Cardiac muscle cell (in vitro differentiated cells and primary cell): ENCODE measurements at regions not wholly inside any gene's neighbourhood (a gene's known extent, or its start where the extent isn't known, plus 50 kb on each side); places are given as distances from the start of the nearest gene placed in this dataset.
"Not testable (repeated sequence)": the region's sequence is repeated elsewhere in the genome, so short reads cannot be mapped to it uniquely, and the experiment has no call there.

ENCODE experiments used
- DNase-seq, 2 donors: peaks; one replicate each; pipeline versions ENCODE4 v3.0.0 to v3.0.0-alpha.2; 2010 to 2017; ENCODE audit warnings: low read depth in 1 of 2, low spot score in 1 of 2
- H3K27ac ChIP-seq: fragments of 200-600 bp; sonication (generic); 2 replicates; pipeline ENCODE4 v1.5.1; 2016
- H3K27me3 ChIP-seq: fragments of 200-600 bp; sonication (generic); 2 replicates; pipeline ENCODE4 v1.6.0; 2016; ENCODE audit warnings: control low read depth
- H3K36me3 ChIP-seq: fragments of 200-600 bp; sonication (generic); 2 replicates; pipeline ENCODE4 v1.5.1; 2016; ENCODE audit warnings: control low read depth
- H3K4me1 ChIP-seq: fragments of 200-600 bp; sonication (generic); 2 replicates; pipeline ENCODE4 v1.8.1; 2017; ENCODE audit warnings: low read depth, mild to moderate bottlenecking, mixed run types
- H3K4me3 ChIP-seq: fragments of 200-600 bp; sonication (generic); 2 replicates; pipeline ENCODE4 v1.5.1; 2016; ENCODE audit warnings: mild to moderate bottlenecking
- H3K9me3 ChIP-seq: fragments of 200-600 bp; sonication (generic); 2 replicates; pipeline ENCODE4 v1.5.1; 2017; ENCODE audit warnings: low read depth, mild to moderate bottlenecking, control low read depth
- TF ChIP-seq, protein P1 (sequence below): IDR thresholded peaks from 2 replicates; pipeline ENCODE4 v1.5.1; 2012; ENCODE audit warnings: low read depth, mild to moderate bottlenecking, low read length

DNA sequence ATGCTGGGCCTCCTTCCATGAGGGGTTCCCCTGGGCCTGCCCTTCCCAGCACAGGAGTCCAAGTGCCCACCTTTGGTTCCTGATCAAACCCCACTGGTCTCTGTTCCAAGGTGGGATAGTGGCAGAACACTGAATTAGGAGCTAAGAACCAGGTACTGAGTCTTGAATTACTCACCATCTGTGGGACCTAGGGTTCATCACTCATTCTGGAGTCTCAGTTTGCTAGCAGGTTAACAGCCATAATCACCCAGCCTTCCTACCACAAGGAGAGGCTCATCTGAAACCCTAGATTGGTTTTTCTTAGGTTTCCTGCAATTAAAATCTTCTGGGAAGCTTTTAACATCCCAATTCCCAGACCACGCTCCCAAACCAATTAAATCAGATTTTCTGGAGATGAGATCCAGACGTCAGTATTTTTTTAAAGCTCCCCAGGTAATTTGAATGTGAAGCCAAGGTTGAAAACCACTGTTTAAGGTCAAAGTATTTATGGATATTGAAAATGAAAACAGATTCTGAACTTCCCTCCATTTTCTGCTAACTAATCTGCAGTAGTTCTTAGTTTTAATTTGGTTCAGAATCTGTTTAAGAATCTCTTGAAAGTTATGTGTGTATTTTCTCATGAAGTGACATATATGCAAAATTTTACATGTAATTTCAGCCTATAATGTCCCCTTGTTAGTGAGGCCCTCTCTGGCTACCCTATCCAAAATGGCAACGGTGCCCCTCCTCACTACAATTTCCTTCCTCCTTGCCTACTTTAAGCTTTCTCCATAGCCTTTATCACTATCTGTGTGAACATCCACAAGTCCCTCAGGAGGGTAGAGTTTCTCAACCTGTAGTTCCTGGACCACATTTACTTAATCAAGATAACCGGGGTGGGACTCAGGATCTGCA is 166.5 kb upstream of the CXCR4 start:
- TF ChIP-seq, protein P1, sequence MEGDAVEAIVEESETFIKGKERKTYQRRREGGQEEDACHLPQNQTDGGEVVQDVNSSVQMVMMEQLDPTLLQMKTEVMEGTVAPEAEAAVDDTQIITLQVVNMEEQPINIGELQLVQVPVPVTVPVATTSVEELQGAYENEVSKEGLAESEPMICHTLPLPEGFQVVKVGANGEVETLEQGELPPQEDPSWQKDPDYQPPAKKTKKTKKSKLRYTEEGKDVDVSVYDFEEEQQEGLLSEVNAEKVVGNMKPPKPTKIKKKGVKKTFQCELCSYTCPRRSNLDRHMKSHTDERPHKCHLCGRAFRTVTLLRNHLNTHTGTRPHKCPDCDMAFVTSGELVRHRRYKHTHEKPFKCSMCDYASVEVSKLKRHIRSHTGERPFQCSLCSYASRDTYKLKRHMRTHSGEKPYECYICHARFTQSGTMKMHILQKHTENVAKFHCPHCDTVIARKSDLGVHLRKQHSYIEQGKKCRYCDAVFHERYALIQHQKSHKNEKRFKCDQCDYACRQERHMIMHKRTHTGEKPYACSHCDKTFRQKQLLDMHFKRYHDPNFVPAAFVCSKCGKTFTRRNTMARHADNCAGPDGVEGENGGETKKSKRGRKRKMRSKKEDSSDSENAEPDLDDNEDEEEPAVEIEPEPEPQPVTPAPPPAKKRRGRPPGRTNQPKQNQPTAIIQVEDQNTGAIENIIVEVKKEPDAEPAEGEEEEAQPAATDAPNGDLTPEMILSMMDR = no peak
- no peak for DNase-seq
- H3K9me3 ChIP-seq = no peaks in the 10 kb centered on the region
- H3K27me3 ChIP-seq = no peaks in the 10 kb centered on the region
- H3K27ac ChIP-seq = no peak overlapping the region
- H3K4me3 ChIP-seq = no peak overlapping the region
- no peaks in the 10 kb centered on the region for H3K36me3 ChIP-seq
- H3K4me1 ChIP-seq = no peaks in the 10 kb centered on the region

- TF ChIP-seq, protein P1 = no peak
- H3K4me1 ChIP-seq = no peaks in the 10 kb centered on the region
- H3K9me3 ChIP-seq = no peaks in the 10 kb centered on the region
- DNase-seq = no peak
- no peaks in the 10 kb centered on the region for H3K27me3 ChIP-seq
- no peaks in the 10 kb centered on the region for H3K36me3 ChIP-seq
- no peak overlapping the region for H3K27ac ChIP-seq
- no peak overlapping the region for H3K4me3 ChIP-seq
Observed at GRCh38 chr2:136282251-136282650, 164.3 kb upstream of the CXCR4 start.

- DNase-seq = no peak
- Histone ChIP-seq H3K4me1 (no peaks in the 10 kb centered on the region), H3K27me3 (no peaks in the 10 kb centered on the region), H3K36me3 (no peaks in the 10 kb centered on the region), H3K4me3 (no peak overlapping the region), H3K27ac (no peak overlapping the region), H3K9me3 (no peaks in the 10 kb centered on the region)
- TF ChIP-seq, protein P1 = no peak
Observed at GRCh38 chr2:136281281-136282114, 163.5 kb upstream of the CXCR4 start.

GRCh38 chr2:136266346-136266745 is 148.4 kb upstream of the CXCR4 start:
- H3K27me3 ChIP-seq, H3K27ac ChIP-seq, H3K4me3 ChIP-seq, H3K4me1 ChIP-seq, H3K36me3 ChIP-seq, H3K9me3 ChIP-seq, DNase-seq: not testable (repeated sequence)

DNA sequence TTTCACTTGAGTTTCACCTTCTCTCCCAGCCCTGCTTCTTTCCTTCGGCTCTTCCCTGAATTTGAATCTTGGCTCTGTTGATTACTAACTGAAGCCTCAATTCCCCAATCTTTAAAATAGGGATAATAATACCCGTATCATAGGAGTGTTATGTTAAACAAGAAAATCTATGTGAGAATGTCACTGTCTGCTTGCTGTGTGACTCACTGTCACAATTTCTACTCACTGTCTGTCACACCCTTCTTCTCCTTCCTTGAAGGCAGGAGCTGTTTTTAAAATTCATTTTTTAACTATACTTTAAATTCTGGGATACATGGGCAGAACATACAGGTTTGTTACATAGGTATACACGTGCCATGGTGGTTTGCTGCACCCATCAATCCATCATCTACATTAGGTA is 141.6 kb upstream of the CXCR4 start:
- H3K9me3 ChIP-seq = no peaks in the 10 kb centered on the region
- no peak overlapping the region for H3K27ac ChIP-seq
- no peaks in the 10 kb centered on the region for H3K4me1 ChIP-seq
- no peak for DNase-seq
- no peaks in the 10 kb centered on the region for H3K36me3 ChIP-seq
- H3K27me3 ChIP-seq = no peaks in the 10 kb centered on the region
- no peak overlapping the region for H3K4me3 ChIP-seq
- TF ChIP-seq, protein P1 = no peak

GRCh38 chr2:136257893-136258292 is 139.9 kb upstream of the CXCR4 start:
- no peaks in the 10 kb centered on the region for H3K36me3 ChIP-seq
- no peak for DNase-seq
- TF ChIP-seq, protein P1 = no peak
- H3K27me3 ChIP-seq = no peaks in the 10 kb centered on the region
- H3K4me1 ChIP-seq = no peaks in the 10 kb centered on the region
- H3K9me3 ChIP-seq = no peaks in the 10 kb centered on the region
- no peak overlapping the region for H3K4me3 ChIP-seq
- H3K27ac ChIP-seq = no peak overlapping the region
